Naive thymus-derived CD8-positive, alpha-beta T cell (primary cell): ENCODE measurements at regions not wholly inside any gene's neighbourhood (a gene's known extent, or its start where the extent isn't known, plus 50 kb on each side); places are given as distances from the start of the nearest gene placed in this dataset.
"Not testable (repeated sequence)": the region's sequence is repeated elsewhere in the genome, so short reads cannot be mapped to it uniquely, and the experiment has no call there.

Experiments used
- ATAC-seq, 2 donors: fragments of 150-1000 bp; cut with Tn5 transposase in 1 of 2; sonication (Bioruptor Pico), chemical (Tn5 transposase) in 1 of 2; 1 replicate in 1 of 2; 2 replicates in 1 of 2; pipeline ENCODE4 v1.10.0; 2021; ENCODE audit warnings: mild to moderate bottlenecking in 2 of 2, moderate library complexity in 2 of 2
- POLR2A ChIA-PET: fragments of 350-600 bp; sonication (Branson Sonifier 250); formaldehyde crosslinking; loops from one replicate; lab custom pipeline; 2021; ENCODE audit warnings: antibody characterized with exemption; lab: Charles Lee
- DNase-seq, 10 donors: peaks; one replicate each; pipeline versions ENCODE4 v3.0.0 to v3.0.0-alpha.2; 2020 to 2022
- H3K27ac Mint-ChIP-seq, 10 donors: one replicate each; pipeline ENCODE4 v1.8.0; 2020 to 2022; ENCODE audit warnings: mild to moderate bottlenecking in 10 of 10, mixed read lengths in 10 of 10, moderate library complexity in 4 of 10, inconsistent platforms in 1 of 10
- H3K27me3 Mint-ChIP-seq, 5 donors: one replicate each; pipeline ENCODE4 v1.8.0; 2021 to 2022; ENCODE audit warnings: mixed read lengths in 5 of 5
- H3K36me3 Mint-ChIP-seq, 3 donors: one replicate each; pipeline ENCODE4 v1.8.0; 2020 to 2022; ENCODE audit warnings: mixed read lengths in 3 of 3, mild to moderate bottlenecking in 2 of 3, inconsistent platforms in 1 of 3
- H3K4me1 Mint-ChIP-seq, 4 donors: one replicate each; pipeline ENCODE4 v1.8.0; 2021 to 2022; ENCODE audit warnings: mixed read lengths in 4 of 4
- H3K4me3 Mint-ChIP-seq, 10 donors: one replicate each; pipeline ENCODE4 v1.8.0; 2020 to 2022; ENCODE audit warnings: mild to moderate bottlenecking in 10 of 10, mixed read lengths in 10 of 10, moderate library complexity in 6 of 10, inconsistent platforms in 1 of 10
- H3K9me3 Mint-ChIP-seq, 9 donors: one replicate each; pipeline ENCODE4 v1.8.0; 2020 to 2022; ENCODE audit warnings: mixed read lengths in 9 of 9, mild to moderate bottlenecking in 3 of 9, inconsistent platforms in 1 of 9, moderate library complexity in 1 of 9

- H3K4me1 Mint-ChIP-seq, H3K4me3 Mint-ChIP-seq, POLR2A ChIA-PET, ATAC-seq, H3K36me3 Mint-ChIP-seq, H3K27ac Mint-ChIP-seq, H3K9me3 Mint-ChIP-seq, DNase-seq: not testable (repeated sequence)
- peaks cover 3 to 29% (median 17%) of the 10 kb centered on the region in 5 donors for H3K27me3 Mint-ChIP-seq
Observed at GRCh38 chr14:57056522-57056921, 212.2 kb downstream of the EXOC5 start.

DNA sequence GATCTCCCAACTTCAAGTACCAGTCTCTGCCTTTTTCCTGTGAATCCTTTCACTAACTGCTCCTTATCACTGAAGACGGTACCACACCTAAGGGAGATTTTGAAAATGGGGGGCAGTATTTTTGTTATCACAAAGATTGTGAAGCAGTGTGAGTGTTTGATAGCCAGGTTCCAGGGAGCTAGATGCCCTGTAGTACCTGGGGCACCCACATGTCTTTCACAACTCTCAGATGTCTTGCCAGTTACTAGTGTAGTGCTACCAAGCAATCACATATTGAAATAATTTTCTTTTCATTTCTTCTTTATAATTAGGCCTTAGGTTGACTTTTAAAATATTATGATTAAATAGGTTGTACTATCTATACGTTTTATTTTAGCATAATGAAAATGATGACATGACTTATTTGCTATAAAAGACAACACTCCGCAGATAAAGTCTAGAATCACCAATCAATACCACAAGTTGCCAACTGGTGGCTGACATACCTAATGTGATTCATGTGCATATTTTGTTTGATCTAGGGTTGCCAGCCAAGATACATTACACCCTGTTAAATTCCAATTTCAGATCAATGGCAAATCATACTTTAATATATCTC is 215.9 kb downstream of the EXOC5 start:
- ATAC-seq (no peak), DNase-seq (no peak)
- Mint-ChIP-seq H3K36me3 (no peaks in the 10 kb centered on the region), H3K27me3 (peaks cover 7 to 47% (median 22%) of the 10 kb centered on the region in 5 donors), H3K27ac (no peak overlapping the region), H3K4me3 (no peak overlapping the region), H3K4me1 (no peaks in the 10 kb centered on the region), H3K9me3 (peaks cover 0 to 8% (median 0%) of the 10 kb centered on the region in 9 donors)
- POLR2A ChIA-PET = no interaction called here

DNA sequence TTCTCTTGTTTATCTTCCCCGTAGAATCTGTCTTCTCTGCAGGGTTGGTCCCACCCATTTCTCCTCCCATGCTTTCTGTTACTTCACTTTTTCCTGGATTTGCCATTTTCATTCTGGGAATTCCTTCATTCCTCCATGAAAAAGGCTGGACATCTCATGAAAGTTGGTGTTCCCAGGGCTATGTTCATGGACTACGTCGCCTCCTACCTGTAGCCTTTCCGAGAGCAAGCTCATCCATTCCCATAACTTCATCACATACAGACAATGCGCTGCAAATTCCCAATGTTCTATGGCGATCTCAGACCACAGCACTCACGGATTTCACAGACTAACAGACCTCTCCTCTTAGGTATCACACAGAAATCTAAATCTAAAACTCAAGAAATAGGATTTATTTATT is 217.1 kb downstream of the EXOC5 start:
- Mint-ChIP-seq H3K4me3 (no peak overlapping the region), H3K27ac (no peak overlapping the region), H3K27me3 (peaks cover 9 to 47% (median 21%) of the 10 kb centered on the region in 5 donors), H3K9me3 (peaks cover 0 to 8% (median 0%) of the 10 kb centered on the region in 9 donors), H3K36me3 (no peaks in the 10 kb centered on the region), H3K4me1 (no peaks in the 10 kb centered on the region)
- DNase-seq (no peak), ATAC-seq (no peak)
- POLR2A ChIA-PET = no interaction called here

GRCh38 chr14:57049848-57050247 is 218.9 kb downstream of the EXOC5 start:
- H3K36me3 Mint-ChIP-seq = no peaks in the 10 kb centered on the region
- H3K27ac Mint-ChIP-seq = no peak overlapping the region
- H3K4me3 Mint-ChIP-seq = no peak overlapping the region
- H3K4me1 Mint-ChIP-seq = no peaks in the 10 kb centered on the region
- POLR2A ChIA-PET = no interaction called here
- DNase-seq (no peak), ATAC-seq (no peak)
- peaks cover 0 to 8% (median 0%) of the 10 kb centered on the region in 9 donors for H3K9me3 Mint-ChIP-seq
- H3K27me3 Mint-ChIP-seq = peaks cover 9 to 47% (median 27%) of the 10 kb centered on the region in 5 donors

DNA sequence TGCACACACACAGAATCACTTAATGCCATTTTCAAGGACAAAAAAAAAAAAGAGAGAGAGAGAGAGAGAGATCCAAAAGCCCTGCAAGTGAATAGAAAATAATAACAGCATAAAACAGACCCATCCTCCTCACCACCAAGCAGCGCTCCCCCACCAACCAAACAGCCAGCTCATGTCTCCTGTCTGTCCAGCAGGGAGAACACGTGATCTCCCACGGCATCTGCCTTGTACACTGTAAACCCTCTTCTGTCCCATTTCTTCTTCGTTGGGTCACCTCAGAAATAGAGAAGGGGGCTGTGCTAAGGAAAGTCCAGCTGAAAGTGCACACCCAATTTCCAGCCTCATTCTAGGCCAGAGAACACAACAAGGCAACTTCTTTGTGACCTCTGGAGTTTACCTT is 222.5 kb downstream of the EXOC5 start:
- ATAC-seq = no peak
- no peak for DNase-seq
- POLR2A ChIA-PET = no interaction called here
- Mint-ChIP-seq H3K36me3 (no peaks in the 10 kb centered on the region), H3K27ac (no peak overlapping the region), H3K9me3 (peaks cover 0 to 7% (median 0%) of the 10 kb centered on the region in 9 donors), H3K4me3 (no peak overlapping the region), H3K4me1 (no peaks in the 10 kb centered on the region), H3K27me3 (peaks cover 6 to 29% (median 13%) of the 10 kb centered on the region in 5 donors)

- ATAC-seq, H3K27ac Mint-ChIP-seq, POLR2A ChIA-PET, H3K36me3 Mint-ChIP-seq, DNase-seq, H3K4me1 Mint-ChIP-seq, H3K4me3 Mint-ChIP-seq: not testable (repeated sequence)
- Mint-ChIP-seq H3K27me3 (peaks cover 2 to 22% (median 10%) of the 10 kb centered on the region in 5 donors), H3K9me3 (peaks cover 0 to 11% (median 0%) of the 10 kb centered on the region in 9 donors)
Observed at GRCh38 chr14:57044101-57044973, 224.4 kb downstream of the EXOC5 start.

- ATAC-seq = no peak
- POLR2A ChIA-PET = no interaction called here
- H3K27me3 Mint-ChIP-seq = peaks cover 6 to 26% (median 14%) of the 10 kb centered on the region in 5 donors
Observed at GRCh38 chr14:57038689-57039088, 228.4 kb upstream of the OTX2 start.

DNA sequence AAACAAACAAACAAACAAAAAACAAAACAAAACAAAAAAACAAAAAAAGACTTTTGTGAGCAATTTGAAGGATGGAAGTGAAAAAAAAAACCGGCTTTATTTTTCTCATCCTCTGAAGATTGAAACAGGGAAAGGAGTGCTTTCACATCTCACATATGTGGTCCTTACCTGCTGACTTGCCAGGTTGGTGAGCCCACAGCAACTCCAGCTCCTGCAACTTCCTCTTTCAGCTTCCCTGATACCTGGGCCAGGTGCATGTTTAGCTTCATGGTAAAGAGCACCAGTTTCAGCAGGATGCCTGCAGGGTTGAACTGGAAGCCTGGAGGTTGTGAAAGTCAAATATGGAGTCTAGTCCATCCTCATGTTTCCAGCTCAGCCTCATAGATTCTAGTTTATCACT is 221.2 kb upstream of the OTX2 start:
- Mint-ChIP-seq H3K27ac (no peak overlapping the region), H3K36me3 (peaks cover 0 to 16% (median 0%) of the 10 kb centered on the region in 3 donors), H3K4me1 (no peaks in the 10 kb centered on the region), H3K9me3 (peaks cover 0 to 26% (median 7%) of the 10 kb centered on the region in 9 donors), H3K27me3 (peaks cover 11 to 51% (median 21%) of the 10 kb centered on the region in 5 donors), H3K4me3 (no peak overlapping the region)
- DNase-seq (no peak), ATAC-seq (no peak)
- POLR2A ChIA-PET = no interaction called here

More at GRCh38 chr14:57038689-57039088, 228.4 kb upstream of the OTX2 start:
- DNase-seq = no peak
- H3K9me3 Mint-ChIP-seq = peaks cover 0 to 12% (median 0%) of the 10 kb centered on the region in 9 donors
- H3K4me1 Mint-ChIP-seq = peaks cover 0 to 2% (median 0%) of the 10 kb centered on the region in 4 donors
- H3K27ac Mint-ChIP-seq = no peak overlapping the region
- H3K36me3 Mint-ChIP-seq = no peaks in the 10 kb centered on the region
- no peak overlapping the region for H3K4me3 Mint-ChIP-seq

- DNase-seq (no peak), ATAC-seq (no peak)
- peaks cover 0 to 16% (median 0%) of the 10 kb centered on the region in 3 donors for H3K36me3 Mint-ChIP-seq
- peaks cover 0 to 26% (median 7%) of the 10 kb centered on the region in 9 donors for H3K9me3 Mint-ChIP-seq
- no peak overlapping the region for H3K4me3 Mint-ChIP-seq
- POLR2A ChIA-PET = no interaction called here
- H3K27me3 Mint-ChIP-seq = peaks cover 9 to 45% (median 19%) of the 10 kb centered on the region in 5 donors
- no peaks in the 10 kb centered on the region for H3K4me1 Mint-ChIP-seq
- H3K27ac Mint-ChIP-seq = no peak overlapping the region
Observed at GRCh38 chr14:57029620-57030253, 219.5 kb upstream of the OTX2 start.

- DNase-seq (no peak), ATAC-seq (no peak)
- peaks cover 3 to 16% (median 8%) of the 10 kb centered on the region in 5 donors for H3K27me3 Mint-ChIP-seq
- H3K27ac Mint-ChIP-seq = no peak overlapping the region
- no peak overlapping the region for H3K4me3 Mint-ChIP-seq
- POLR2A ChIA-PET = no interaction called here
- peaks cover 0 to 9% (median 6%) of the 10 kb centered on the region in 9 donors for H3K9me3 Mint-ChIP-seq
- H3K36me3 Mint-ChIP-seq = peaks cover 0 to 11% (median 0%) of the 10 kb centered on the region in 3 donors
- no peaks in the 10 kb centered on the region for H3K4me1 Mint-ChIP-seq
Observed at GRCh38 chr14:57025456-57025855, 215.2 kb upstream of the OTX2 start.

DNA sequence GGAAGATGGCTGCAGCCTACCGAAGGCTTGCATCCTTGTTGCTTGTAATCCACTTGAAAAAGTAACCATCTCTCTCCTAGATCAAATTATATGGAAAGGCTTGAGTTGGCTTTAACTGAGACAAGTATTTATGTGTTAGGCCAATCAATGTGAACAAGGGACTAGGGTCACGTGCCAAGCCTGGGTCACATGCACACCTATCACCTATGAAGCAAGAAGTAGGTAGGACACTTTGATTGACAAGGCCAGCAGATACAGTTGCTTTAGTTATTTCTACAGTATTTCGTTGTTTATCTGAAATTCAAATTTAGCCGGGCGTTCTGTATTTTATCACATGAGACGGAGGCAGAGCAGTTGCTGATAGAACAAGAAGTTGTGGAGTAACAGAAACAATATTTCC is 212.3 kb upstream of the OTX2 start:
- no peak for DNase-seq
- Mint-ChIP-seq H3K9me3 (peaks cover 0 to 8% (median 4%) of the 10 kb centered on the region in 9 donors), H3K27ac (no peak overlapping the region), H3K4me1 (no peaks in the 10 kb centered on the region), H3K27me3 (peaks cover 2 to 6% (median 5%) of the 10 kb centered on the region in 5 donors), H3K4me3 (no peak overlapping the region), H3K36me3 (no peaks in the 10 kb centered on the region)
- no peak for ATAC-seq
- POLR2A ChIA-PET = no interaction called here

DNA sequence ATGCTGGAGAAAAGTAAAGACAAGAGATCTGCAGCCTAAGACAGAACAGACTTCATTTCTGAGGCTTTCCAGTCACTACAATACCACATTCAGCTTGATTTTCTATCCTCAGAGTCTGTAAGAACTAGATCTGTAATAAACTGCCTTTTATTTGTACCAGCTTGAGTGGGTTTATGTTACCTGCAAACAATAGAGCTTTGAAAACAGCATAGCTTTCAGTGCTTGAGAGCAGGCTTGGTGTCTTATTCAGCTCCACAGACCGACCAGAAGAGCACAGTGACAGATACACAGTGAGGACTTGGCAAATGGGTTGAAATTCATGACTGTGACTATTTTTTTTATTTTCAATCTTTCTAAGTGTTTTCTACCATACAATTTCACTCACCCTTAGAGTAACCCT is 207.8 kb upstream of the OTX2 start:
- ATAC-seq = no peak
- POLR2A ChIA-PET = no interaction called here
- H3K36me3 Mint-ChIP-seq = peaks cover 0 to 3% (median 3%) of the 10 kb centered on the region in 3 donors
- DNase-seq = no peak
- H3K9me3 Mint-ChIP-seq = peaks cover 0 to 22% (median 9%) of the 10 kb centered on the region in 9 donors
- H3K27ac Mint-ChIP-seq = no peak overlapping the region
- no peak overlapping the region for H3K4me3 Mint-ChIP-seq
- peaks cover 2 to 9% (median 6%) of the 10 kb centered on the region in 5 donors for H3K27me3 Mint-ChIP-seq
- no peaks in the 10 kb centered on the region for H3K4me1 Mint-ChIP-seq

DNA sequence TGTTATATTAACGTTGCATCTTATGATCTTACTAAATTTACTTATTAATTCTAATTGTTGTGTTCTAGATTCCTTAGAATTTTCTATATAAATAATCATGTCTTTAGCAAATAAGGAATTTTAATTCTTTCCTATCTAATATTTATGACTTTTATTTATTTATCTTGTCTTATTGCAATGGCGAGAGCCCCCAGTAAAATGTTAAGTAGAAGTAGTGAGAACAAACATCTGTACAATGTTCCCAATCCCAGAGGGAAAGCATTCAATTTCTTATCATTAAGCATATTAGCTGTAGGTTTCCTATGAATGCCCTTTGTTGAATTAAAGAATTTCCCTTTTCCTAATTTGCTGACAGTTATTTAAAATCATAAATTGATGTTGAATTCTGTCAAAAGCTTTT is 203.7 kb upstream of the OTX2 start:
- ATAC-seq = no peak
- H3K27me3 Mint-ChIP-seq = peaks cover 0 to 10% (median 6%) of the 10 kb centered on the region in 5 donors
- POLR2A ChIA-PET = no interaction called here

More for the DNA sequence above, 203.7 kb upstream of the OTX2 start:
- peaks cover 0 to 3% (median 3%) of the 10 kb centered on the region in 3 donors for H3K36me3 Mint-ChIP-seq
- no peaks in the 10 kb centered on the region for H3K4me1 Mint-ChIP-seq
- H3K9me3 Mint-ChIP-seq = peaks cover 0 to 40% (median 13%) of the 10 kb centered on the region in 9 donors
- no peak overlapping the region for H3K27ac Mint-ChIP-seq
- DNase-seq = no peak
- no peak overlapping the region for H3K4me3 Mint-ChIP-seq
